Liver (tissue), 8 donors: ENCODE measurements at regions not wholly inside any gene's neighbourhood (a gene's known extent, or its start where the extent isn't known, plus 50 kb on each side); places are given as distances from the start of the nearest gene placed in this dataset.

Experiments
- DNase-seq: peaks from one replicate; pipeline ENCODE4 v3.0.0-alpha.2; 2017; ENCODE audit warnings: low spot score
- H3K27ac ChIP-seq, 2 donors: one replicate each; pipeline ENCODE4 v1.7.0; 2013; ENCODE audit warnings: inconsistent platforms in 2 of 2, low read length in 2 of 2, control low read depth in 1 of 2, low read depth in 1 of 2, mild to moderate bottlenecking in 1 of 2
- H3K27me3 ChIP-seq, 4 donors: one replicate each; pipeline versions ENCODE4 v1.6.1 to v1.7.0; 2013; ENCODE audit warnings: low read length in 3 of 4, inconsistent platforms in 1 of 4, mild to moderate bottlenecking in 1 of 4, moderate library complexity in 1 of 4; ENCODE audit not compliant: control insufficient read depth in 4 of 4, insufficient read depth in 4 of 4
- H3K36me3 ChIP-seq, 4 donors: one replicate each; pipeline versions ENCODE4 v1.6.1 to v1.7.0; 2013; ENCODE audit warnings: low read length in 3 of 4, mild to moderate bottlenecking in 3 of 4, low read depth in 1 of 4, moderate library complexity in 1 of 4; ENCODE audit not compliant: control insufficient read depth in 4 of 4, insufficient read depth in 3 of 4
- H3K4me1 ChIP-seq, 4 donors: one replicate each; pipeline versions ENCODE4 v1.6.1 to v1.7.0; 2013; ENCODE audit warnings: low read length in 3 of 4, mild to moderate bottlenecking in 3 of 4, moderate library complexity in 1 of 4; ENCODE audit not compliant: control insufficient read depth in 4 of 4, insufficient read depth in 4 of 4
- H3K4me3 ChIP-seq, 3 donors: one replicate each; pipeline versions ENCODE4 v1.6.1 to v1.7.0; 2013; ENCODE audit warnings: low read length in 3 of 3, control low read depth in 1 of 3, low read depth in 1 of 3, mild to moderate bottlenecking in 1 of 3
- H3K9ac ChIP-seq, 2 donors: one replicate each; pipeline ENCODE4 v1.7.0; 2013; ENCODE audit warnings: low read length in 2 of 2, mild to moderate bottlenecking in 2 of 2, moderate library complexity in 2 of 2, control low read depth in 1 of 2, low read depth in 1 of 2
- H3K9me3 ChIP-seq, 4 donors: one replicate each; pipeline versions ENCODE4 v1.6.1 to v1.7.0; 2013; ENCODE audit warnings: low read length in 3 of 4; ENCODE audit not compliant: control insufficient read depth in 4 of 4
- CTCF ChIP-seq: fragments of 150-350 bp; IDR thresholded peaks from 2 replicates; pipeline ENCODE4 v1.5.1; 2017; ENCODE audit warnings: improper control_type of control experiment, low read depth, low read length; ENCODE audit not compliant: missing input control
- EGR1 ChIP-seq, 2 donors: IDR thresholded peaks; 2 replicates each; pipeline ENCODE4 v1.6.1; 2016 to 2018; ENCODE audit warnings: antibody characterized with exemption in 2 of 2, low read depth in 2 of 2
- FOXA1 ChIP-seq: IDR thresholded peaks from 2 replicates; pipeline ENCODE4 v1.6.1; 2016; ENCODE audit warnings: antibody characterized with exemption
- FOXA2 ChIP-seq: IDR thresholded peaks from 2 replicates; pipeline ENCODE4 v1.6.1; 2016; ENCODE audit warnings: antibody characterized with exemption
- GABPA ChIP-seq, 2 donors: IDR thresholded peaks in 1 of 2; conservative IDR thresholded peaks in 1 of 2; 2 replicates each; pipeline ENCODE4 v1.6.1; 2016; ENCODE audit warnings: antibody characterized with exemption in 2 of 2, mild to moderate bottlenecking in 1 of 2, moderate library complexity in 1 of 2
- HNF4A ChIP-seq, 2 donors: conservative IDR thresholded peaks; 2 replicates each; pipeline ENCODE4 v1.6.1; 2016; ENCODE audit warnings: antibody characterized with exemption in 2 of 2, mild to moderate bottlenecking in 2 of 2
- HNF4G ChIP-seq: IDR thresholded peaks from 2 replicates; pipeline ENCODE4 v1.6.1; 2016; ENCODE audit warnings: antibody characterized with exemption
- JUND ChIP-seq, 2 donors: IDR thresholded peaks; 2 replicates each; pipeline ENCODE4 v1.6.1; 2016; ENCODE audit warnings: antibody characterized with exemption in 2 of 2
- MAX ChIP-seq: IDR thresholded peaks from 2 replicates; pipeline ENCODE4 v1.6.1; 2016; ENCODE audit warnings: antibody characterized with exemption
- NR2F2 ChIP-seq: IDR thresholded peaks from 2 replicates; pipeline ENCODE4 v1.6.1; 2016; ENCODE audit warnings: antibody characterized with exemption
- RAD21 ChIP-seq, 2 donors: IDR thresholded peaks; 2 replicates each; pipeline ENCODE4 v1.6.1; 2016; ENCODE audit warnings: antibody characterized with exemption in 2 of 2, mild to moderate bottlenecking in 2 of 2
- REST ChIP-seq: IDR thresholded peaks from 2 replicates; pipeline ENCODE4 v1.6.1; 2016; ENCODE audit warnings: antibody characterized with exemption, mild to moderate bottlenecking
- RXRA ChIP-seq, 2 donors: IDR thresholded peaks; 2 replicates each; pipeline ENCODE4 v1.6.1; 2017 to 2018; ENCODE audit warnings: antibody characterized with exemption in 2 of 2, mild to moderate bottlenecking in 1 of 2
- SP1 ChIP-seq: IDR thresholded peaks from 2 replicates; pipeline ENCODE4 v1.6.1; 2018; ENCODE audit warnings: antibody characterized with exemption, mild to moderate bottlenecking
- TAF1 ChIP-seq: conservative IDR thresholded peaks from 2 replicates; pipeline ENCODE4 v1.6.1; 2016; ENCODE audit warnings: antibody characterized with exemption, mild to moderate bottlenecking
- YY1 ChIP-seq: IDR thresholded peaks from 2 replicates; pipeline ENCODE4 v1.6.1; 2016; ENCODE audit warnings: antibody characterized with exemption, mild to moderate bottlenecking
- ZBTB33 ChIP-seq: IDR thresholded peaks from 2 replicates; pipeline ENCODE4 v1.6.1; 2016; ENCODE audit warnings: antibody characterized with exemption
- WGBS: extraction: QIAGEN DNeasy Blood & Tissue Kit; methylation state at CpG from one replicate; pipeline ENCODE4 v1.1.7; 2013; 5-methylcytosine and 5-hydroxymethylcytosine counted together
- TF ChIP-seq, protein P1 (sequence below): IDR thresholded peaks from 2 replicates; pipeline ENCODE4 v1.6.1; 2016; ENCODE audit warnings: antibody characterized with exemption
- donor health status: healthy.
- donor health status: healthy.
- donor health status: healthy.
- donor health status: healthy.
- donor health status: healthy.

DNA sequence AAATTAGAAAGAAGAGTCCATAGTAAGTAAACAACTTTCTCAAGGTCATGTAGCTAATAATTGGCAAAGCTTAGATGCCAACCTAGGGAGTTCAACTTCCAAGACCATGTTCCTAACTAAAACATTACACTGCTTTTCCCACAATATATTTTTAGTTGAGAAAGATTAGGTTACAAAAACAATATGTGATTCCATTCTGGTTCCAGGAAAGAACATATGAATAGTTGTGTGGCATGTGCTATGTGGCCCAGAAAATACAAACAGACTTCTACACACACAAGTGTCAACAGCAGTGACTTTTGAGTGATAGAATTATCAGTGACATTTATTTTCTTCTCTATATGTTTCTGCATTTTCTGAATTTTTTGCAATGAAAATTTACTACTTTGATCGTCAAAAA, 62.7 kb upstream of the EDNRA start:
- WGBS: 62% methylated on average over 1 of the region's 1 CpG
- DNase-seq: no peak
- Histone ChIP-seq H3K9me3 (no peaks in the 10 kb centered on the region), H3K36me3 (no peaks in the 10 kb centered on the region), H3K9ac (no peak overlapping the region), H3K27ac (no peak overlapping the region), H3K4me3 (no peak overlapping the region), H3K4me1 (no peaks in the 10 kb centered on the region), H3K27me3 (no peaks in the 10 kb centered on the region)
- TF ChIP-seq YY1 (no peak), RXRA (IDR thresholded peaks at IDR 0.05) (no peak), GABPA (IDR thresholded peaks at IDR 0.05 in 1 of 2, conservative IDR thresholded peaks at IDR 0.05 in 1 of 2) (no peak), RAD21 (IDR thresholded peaks at IDR 0.05) (no peak), EGR1 (IDR thresholded peaks at IDR 0.05; ENCODE audit: low read depth in 2 of 2) (no peak), MAX (no peak), TAF1 (no peak), HNF4A (conservative IDR thresholded peaks at IDR 0.05) (no peak), NR2F2 (no peak), ZBTB33 (no peak), REST (no peak), SP1 (no peak), CTCF (no peak), HNF4G (no peak), FOXA2 (no peak), JUND (IDR thresholded peaks at IDR 0.05) (no peak), FOXA1 (no peak)
- TF ChIP-seq, protein P1, sequence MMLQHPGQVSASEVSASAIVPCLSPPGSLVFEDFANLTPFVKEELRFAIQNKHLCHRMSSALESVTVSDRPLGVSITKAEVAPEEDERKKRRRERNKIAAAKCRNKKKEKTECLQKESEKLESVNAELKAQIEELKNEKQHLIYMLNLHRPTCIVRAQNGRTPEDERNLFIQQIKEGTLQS: no peak

DNA sequence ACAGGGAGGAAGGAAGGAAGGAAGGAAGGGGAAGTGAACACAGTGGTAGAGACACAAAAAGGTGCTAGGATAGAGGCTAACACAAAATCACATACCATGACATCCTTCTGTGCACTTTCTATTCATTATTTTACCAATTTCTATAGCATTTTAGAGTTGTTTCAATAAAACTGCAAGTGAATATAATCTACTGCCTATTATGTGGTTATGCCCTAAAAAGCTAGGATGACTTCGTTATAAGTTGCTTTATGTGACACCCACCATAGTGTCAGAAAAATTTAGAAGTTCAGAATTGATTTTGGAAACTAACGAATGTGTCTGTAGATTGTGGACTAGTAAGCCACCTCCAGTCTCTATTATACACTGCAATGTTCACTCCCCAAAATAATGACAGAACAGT, 59.4 kb upstream of the EDNRA start:
- no peaks in the 10 kb centered on the region for H3K9me3 ChIP-seq
- DNase-seq: no peak
- no peaks in the 10 kb centered on the region for H3K27me3 ChIP-seq
- 68% methylated on average over 2 of the region's 2 CpGs for WGBS
- no peak overlapping the region for H3K4me3 ChIP-seq
- H3K27ac ChIP-seq: no peak overlapping the region
- H3K9ac ChIP-seq: no peak overlapping the region
- no peak for TF ChIP-seq SP1
- TF ChIP-seq NR2F2: no peak
- no peak for TF ChIP-seq ZBTB33
- TF ChIP-seq RXRA (IDR thresholded peaks at IDR 0.05): no peak
- no peak for TF ChIP-seq TAF1
- TF ChIP-seq REST: no peak
- no peak for TF ChIP-seq FOXA2
- no peak for TF ChIP-seq YY1
- no peak for TF ChIP-seq HNF4G
- TF ChIP-seq HNF4A (conservative IDR thresholded peaks at IDR 0.05): no peak
- TF ChIP-seq GABPA (IDR thresholded peaks at IDR 0.05 in 1 of 2, conservative IDR thresholded peaks at IDR 0.05 in 1 of 2): no peak
- H3K36me3 ChIP-seq: no peaks in the 10 kb centered on the region
- H3K4me1 ChIP-seq: no peaks in the 10 kb centered on the region
